OCI-LY7 (cell line): ENCODE measurements at regions not wholly inside any gene's neighbourhood (a gene's known extent, or its start where the extent isn't known, plus 50 kb on each side); places are given as distances from the start of the nearest gene placed in this dataset.

Experiments
- CTCF ChIP-seq: fragments of 200-600 bp; sonication (generic); conservative IDR thresholded peaks from 2 replicates; pipeline ENCODE4 v1.5.1; 2014; ENCODE audit warnings: mild to moderate bottlenecking, antibody characterized with exemption, low read length, moderate library complexity, mixed read lengths
- EZH2phosphoT487 ChIP-seq: fragments of 200-600 bp; sonication (generic); IDR thresholded peaks from 2 replicates; pipeline ENCODE4 v1.6.1; 2018; ENCODE audit warnings: low read depth, borderline replicate concordance, mild to moderate bottlenecking, mixed run types, antibody characterized with exemption, low read length, moderate library complexity, mixed read lengths

- no peak for TF ChIP-seq CTCF
- TF ChIP-seq EZH2phosphoT487: no peak
Observed at GRCh38 chrX:121151293-121151692, 103.9 kb downstream of the GLUD2 start.
